ENCODE measurements at regions not wholly inside any gene's neighbourhood (a gene's known extent, or its start where the extent isn't known, plus 50 kb on each side); places are given as distances from the start of the nearest gene placed in this dataset.
"Not testable (repeated sequence)": the region's sequence is repeated elsewhere in the genome, so short reads cannot be mapped to it uniquely, and the experiment has no call there.

DNA sequence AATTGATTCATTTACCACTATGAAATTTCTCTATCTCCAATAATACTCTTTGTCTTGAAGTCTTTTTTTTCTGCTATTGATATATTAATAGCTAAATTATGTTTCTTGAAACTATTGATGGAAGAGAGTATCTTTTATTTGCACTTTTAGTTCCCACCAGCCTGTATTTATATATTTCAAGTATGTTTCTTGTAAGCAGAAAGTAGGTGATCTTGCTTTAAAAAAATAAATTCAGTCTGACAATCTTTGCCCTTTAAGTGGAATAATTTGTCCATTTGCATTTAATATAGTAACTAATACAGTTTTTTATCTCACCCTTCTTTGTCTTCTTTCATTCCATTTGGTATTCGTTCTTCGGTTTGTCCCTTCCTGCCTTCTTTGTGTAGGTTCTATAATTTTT is 790.5 kb downstream of the MCTP2 start:
- DNase-seq = no peak

GRCh38 chr15:95024351-95024750 is 793.0 kb downstream of the MCTP2 start:
- peak; percentile 20 to 53 for DNase-seq

DNA sequence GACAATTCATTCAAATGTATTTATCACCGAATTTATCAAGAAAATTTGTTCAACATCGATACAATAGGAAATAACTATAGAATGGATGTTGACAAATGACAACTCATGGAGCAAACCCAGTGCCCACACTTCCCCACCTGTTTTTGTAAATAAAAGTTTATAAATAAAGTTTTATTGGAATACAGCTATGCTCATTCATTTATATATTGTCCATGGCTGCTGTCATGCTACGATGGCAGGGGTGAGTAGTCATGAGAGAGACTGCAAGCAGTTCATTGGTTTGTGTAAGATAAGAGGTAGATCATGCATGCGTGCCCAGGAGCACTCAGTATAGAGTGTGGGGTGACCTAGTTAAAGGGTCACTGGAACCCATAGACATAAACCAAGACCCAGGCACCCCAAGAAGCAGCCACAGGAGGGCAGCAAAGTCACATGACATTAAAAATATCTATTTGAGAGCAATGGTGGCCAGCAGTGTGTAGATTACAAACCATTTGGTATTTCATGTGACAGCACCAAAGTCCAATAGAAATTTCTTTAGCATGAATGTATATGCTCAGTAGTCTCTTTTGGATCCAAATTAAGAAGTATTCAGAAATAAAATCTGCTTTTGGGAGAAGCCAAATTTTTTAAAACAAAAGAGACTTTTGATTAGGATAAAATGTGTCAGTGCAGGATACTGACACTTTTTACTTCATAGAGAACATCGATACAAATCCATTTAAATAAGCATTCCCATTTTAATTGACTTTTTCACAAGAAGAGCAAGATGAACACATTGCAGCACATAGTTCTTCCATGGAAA is 794.8 kb downstream of the MCTP2 start:
- peak; percentile 45 to 84 for DNase-seq

DNA sequence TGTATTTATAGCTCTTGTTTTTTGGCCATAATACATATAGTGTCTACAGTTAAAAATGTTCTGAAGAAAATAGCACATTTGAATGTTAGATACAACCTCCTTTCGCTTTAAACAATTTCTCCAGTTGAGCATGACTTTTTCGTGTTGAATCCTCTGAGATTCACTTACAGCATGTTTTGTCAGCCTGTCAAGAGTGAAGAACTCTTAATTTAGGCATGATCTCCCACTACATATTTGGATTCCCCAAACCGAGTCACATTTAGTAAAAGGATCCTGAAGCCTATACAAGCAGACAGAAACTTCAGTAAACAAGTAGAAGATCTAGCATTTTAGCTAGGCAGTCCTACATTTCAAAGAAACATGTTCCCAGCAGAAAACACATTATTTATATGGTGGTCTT is 796.6 kb downstream of the MCTP2 start:
- no peak for DNase-seq

- DNase-seq = no peak
These were observed 800.8 kb downstream of the MCTP2 start for GRCh38 chr15:95032156-95032555.

- DNase-seq = no peak
These were observed 803.7 kb downstream of the MCTP2 start for GRCh38 chr15:95035106-95035505.

- DNase-seq = no peak
These were observed 809.9 kb downstream of the MCTP2 start for GRCh38 chr15:95041297-95041696.

- DNase-seq = not testable (repeated sequence)
These were observed 812.0 kb downstream of the MCTP2 start for GRCh38 chr15:95043236-95043932.

GRCh38 chr15:95043933-95044313 is 812.6 kb downstream of the MCTP2 start:
- no peak for DNase-seq

DNA sequence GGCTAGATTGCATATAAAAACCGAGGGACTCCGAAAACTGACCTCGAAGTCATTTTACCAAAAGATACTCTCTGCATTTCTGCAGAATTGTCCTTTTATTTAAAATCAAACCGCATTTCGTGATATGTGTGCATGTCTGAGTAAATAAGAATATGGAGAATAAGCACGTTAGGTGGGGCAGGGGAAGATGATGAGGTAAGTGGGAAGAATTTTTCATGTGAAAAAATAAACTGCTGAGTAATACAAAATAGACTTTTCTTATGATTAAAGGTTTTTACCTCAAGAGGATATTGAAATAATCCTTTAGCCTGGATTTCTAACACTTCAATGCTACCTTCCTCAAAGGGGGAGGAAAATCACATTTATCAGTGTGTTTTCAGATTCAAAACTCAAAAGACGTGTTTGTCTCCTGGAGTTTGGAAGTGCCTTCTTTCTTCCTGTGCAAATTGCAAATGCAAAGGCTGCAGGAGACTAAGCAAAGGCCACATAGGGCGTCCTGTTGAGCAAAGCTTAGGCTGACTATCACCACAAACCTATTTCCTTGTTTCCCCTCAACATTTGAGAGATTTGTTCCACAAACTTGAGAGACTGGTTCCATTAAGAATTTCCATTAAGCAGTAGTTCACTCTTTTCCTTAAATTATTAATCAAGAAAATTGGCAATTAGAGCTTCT is 813.5 kb downstream of the MCTP2 start:
- DNase-seq = no peak

DNA sequence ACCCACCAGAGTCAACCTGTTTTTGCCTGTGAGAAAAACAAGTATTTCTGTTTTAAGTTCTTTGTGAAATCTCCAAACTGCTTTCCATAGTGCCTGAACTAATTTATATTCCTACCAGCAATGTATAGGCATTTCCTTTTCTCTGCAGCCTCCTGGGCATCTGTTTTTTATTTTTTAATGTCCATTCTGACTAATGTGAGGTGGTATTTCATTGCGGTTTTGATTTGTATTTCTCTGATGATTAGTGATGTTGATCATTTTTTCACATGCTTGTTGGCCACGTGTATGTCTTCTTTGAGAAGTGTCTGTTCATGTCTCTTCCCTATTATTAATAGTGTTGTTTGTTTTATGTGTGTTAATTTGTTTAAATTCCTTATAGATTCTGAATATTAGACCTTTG is 820.5 kb downstream of the MCTP2 start:
- no peak for DNase-seq

DNA sequence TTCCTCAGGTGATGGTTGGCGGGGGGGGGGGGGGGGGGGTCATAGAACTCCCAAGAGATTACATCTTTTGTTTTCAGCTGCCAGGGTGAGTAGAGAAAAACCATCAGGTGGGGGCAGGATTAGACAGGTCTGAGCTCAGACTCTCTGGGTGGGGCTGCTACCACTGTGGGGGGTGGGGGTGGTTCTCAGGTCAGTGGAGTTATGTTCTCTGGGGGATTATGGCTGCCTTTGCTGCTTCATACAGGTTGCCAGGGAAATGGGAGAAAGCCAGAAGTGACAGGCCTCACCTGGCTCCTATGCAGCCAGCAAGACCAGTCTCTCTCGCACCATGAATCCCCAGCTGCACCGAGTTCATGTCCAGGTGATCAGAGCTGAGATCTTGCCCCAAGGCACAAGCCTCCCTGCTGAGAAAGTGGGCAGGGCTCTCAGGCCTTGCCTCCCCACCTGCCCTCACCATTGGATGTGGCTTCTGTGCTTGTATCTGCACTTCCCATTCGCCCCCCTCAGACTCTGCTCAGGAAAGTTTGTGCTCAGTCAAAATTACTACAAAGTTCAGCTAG is 828.1 kb downstream of the MCTP2 start:
- DNase-seq = no peak

- no peak for DNase-seq
These were observed 837.5 kb downstream of the MCTP2 start for GRCh38 chr15:95068701-95069521.

DNA sequence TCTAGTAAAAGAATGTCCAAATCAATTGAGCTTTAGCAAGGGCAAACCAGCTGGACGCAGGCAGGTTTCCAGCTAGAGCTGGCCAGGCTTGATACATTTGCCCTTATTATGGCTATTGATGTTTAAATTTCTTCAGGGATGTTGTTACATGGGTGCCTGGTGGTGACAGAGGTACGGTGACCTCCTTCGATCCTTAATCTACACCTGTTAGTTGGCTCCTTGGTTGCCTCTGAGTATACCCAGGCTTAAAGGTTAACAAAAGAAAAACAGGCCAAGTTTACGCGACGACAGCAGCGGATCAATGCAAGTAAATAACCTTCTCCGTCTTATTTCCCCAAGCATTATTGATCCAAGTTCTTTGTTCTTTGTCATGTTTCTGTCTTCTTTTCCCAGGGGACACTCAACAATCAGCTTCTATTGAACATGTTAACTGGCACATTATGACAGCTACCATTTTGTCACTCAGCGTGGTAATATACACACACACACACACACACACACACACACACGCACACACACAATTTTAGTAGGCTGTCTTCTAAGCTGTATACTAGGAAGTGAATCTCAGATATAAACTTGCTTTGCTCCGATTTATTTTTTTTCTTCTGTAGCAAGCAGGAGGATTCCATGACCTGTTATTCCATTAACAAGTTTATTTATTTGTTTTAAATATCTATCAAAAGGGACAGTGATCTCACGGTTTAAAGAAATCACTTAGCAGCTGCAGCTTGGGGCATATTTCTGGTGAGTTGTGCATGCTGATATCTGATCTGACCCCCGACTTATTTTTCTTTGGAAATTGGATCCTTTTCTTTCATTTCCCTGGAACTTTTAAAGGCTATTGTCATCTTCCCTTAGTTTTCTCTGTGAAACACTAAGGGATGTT is 844.7 kb downstream of the MCTP2 start:
- DNase-seq = no peak

DNA sequence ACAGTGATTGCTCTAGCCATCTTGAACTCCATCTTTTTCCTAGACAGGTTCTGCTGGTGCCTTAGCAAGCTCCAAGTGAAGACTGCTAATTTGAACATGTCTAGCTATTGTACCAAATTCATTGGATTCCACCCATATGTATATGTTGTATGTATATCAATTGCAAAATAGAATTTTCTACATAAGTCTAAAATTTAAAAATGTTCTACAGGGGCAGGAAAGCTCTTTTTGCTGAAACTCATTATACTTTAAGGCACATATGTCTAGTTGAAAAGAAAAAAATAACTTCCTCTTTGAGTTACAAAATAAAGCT is 845.3 kb downstream of the MCTP2 start:
- DNase-seq = no peak

DNA sequence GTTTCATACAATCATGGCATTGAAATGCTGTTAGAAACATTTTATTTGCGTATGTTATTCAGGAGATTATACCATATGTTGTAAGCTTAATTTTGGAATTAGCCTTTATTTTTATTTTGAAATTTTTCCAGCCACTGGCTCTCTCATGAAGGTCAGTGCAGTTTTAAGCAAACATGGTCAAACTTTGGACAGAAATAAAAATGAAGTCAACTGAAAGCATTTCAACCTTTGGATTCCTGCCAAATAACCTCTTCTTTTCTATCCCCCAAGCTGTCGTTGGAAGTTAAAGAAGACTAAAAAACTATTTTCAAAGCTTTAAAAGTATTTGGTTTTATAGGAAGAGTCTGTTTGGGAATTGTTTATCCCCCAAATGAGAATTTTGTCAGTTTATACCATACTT is 846.6 kb downstream of the MCTP2 start:
- no peak for DNase-seq

- not testable (repeated sequence) for DNase-seq
These were observed 848.9 kb downstream of the MCTP2 start for GRCh38 chr15:95080228-95080627.

DNA sequence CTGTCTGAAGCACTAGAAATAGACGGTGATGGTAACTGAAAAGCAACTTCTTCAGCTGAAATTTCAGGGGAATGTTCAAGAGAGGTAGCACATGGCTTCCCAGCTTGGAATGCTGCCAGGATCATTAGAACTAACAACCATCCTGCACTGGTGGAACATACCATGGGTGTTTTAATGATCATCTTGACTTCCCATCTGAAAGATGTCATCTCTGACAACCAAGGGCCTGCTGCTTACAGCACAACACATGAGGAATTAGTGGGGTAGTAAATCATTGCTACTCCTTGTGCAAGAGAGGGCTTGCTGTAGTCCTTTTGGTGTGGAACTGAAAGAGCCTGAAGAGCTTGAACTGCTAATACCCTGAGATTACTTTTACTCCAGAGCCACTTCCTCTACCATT is 853.7 kb downstream of the MCTP2 start:
- no peak for DNase-seq

DNA sequence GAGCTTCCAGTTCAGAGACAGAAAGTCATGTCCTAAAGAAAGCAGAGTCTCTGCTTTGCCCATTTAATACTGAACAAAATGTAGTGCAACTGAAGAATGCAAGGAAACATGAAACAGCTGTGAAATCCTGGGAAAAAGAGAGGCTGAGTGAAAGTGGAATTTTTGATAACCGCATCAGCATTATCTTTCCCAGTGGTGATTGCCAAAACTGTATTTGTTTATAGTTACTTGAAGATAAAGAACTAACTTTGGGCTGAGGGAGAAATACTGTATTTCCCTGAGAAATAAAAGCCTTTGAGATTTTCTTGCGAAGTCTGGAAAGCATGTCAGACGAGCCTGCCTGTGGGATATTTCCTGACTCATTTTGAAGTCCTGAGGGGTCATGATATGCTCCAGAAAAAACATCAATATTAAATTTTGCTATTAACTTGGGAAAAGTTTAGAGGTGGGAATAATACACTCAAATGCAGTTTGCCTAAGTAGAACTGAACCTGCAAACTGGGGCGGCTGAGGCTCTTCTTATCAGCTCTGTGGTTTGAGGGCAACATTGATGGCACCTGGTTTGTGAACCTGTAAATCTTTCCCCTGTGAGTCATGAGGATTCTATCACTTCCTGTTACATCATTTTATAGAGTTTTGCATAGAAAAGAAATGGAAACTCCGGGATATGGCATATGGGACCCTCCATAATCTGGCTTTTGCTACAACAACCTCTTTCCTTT is 855.3 kb downstream of the MCTP2 start:
- DNase-seq = no peak

DNA sequence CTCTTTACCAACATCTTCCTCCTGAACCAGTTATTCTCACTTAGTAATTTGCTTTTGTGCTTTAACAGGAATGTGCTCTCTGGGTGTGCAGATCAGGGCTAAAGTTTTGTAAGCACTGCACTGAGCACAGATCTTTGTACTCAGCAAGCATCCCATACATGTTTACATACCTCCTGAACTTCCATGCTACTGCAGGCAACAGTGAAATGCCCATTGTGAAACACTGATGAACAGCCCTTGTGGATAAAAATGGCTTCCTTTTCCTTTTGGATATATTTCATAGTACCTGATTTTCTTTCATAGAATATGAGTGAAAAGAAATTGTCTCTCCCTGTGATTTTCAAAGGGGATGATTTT is 855.9 kb downstream of the MCTP2 start:
- no peak for DNase-seq

- peak; percentile 96 for DNase-seq
These were observed 860.1 kb downstream of the MCTP2 start for GRCh38 chr15:95091444-95091843.
